Fibroblast of lung (primary cell): ENCODE measurements at regions not wholly inside any gene's neighbourhood (a gene's known extent, or its start where the extent isn't known, plus 50 kb on each side); places are given as distances from the start of the nearest gene placed in this dataset.

Source experiments
- DNase-seq, 2 donors: peaks; one replicate each; pipeline versions ENCODE4 v3.0.0 to v3.0.0-alpha.2; 2010; ENCODE audit warnings: low read depth in 2 of 2
- H2AFZ ChIP-seq: 2 replicates; pipeline ENCODE4 v1.5.1; 2012; ENCODE audit warnings: low read length, control low read depth, inconsistent platforms
- H3K27ac ChIP-seq: 2 replicates; pipeline ENCODE4 v1.5.1; 2011; ENCODE audit warnings: low read length, control low read depth; ENCODE audit not compliant: insufficient read depth
- H3K27me3 ChIP-seq: 2 replicates; pipeline ENCODE4 v1.5.1; 2011; ENCODE audit warnings: mild to moderate bottlenecking, low read length; ENCODE audit not compliant: control insufficient read depth, insufficient read depth
- H3K36me3 ChIP-seq: 2 replicates; pipeline ENCODE4 v1.5.1; 2011; ENCODE audit warnings: low read length; ENCODE audit not compliant: control insufficient read depth, insufficient read depth
- H3K4me1 ChIP-seq: 2 replicates; pipeline ENCODE4 v1.5.1; 2011; ENCODE audit warnings: low read length; ENCODE audit not compliant: control insufficient read depth, insufficient read depth; ENCODE audit errors: extremely low read depth
- H3K4me2 ChIP-seq: 2 replicates; pipeline ENCODE4 v1.5.1; 2011; ENCODE audit warnings: low read length, control low read depth; ENCODE audit not compliant: insufficient read depth; ENCODE audit errors: extremely low read depth
- H3K4me3 ChIP-seq, 4 experiments: fragments of 200-600 bp in 1 of 4; sonication (generic) in 1 of 4; replicated peaks in 1 of 4; 2 replicates each; pipeline ENCODE4 v1.5.1; 2011 to 2016; ENCODE audit warnings: low read length in 4 of 4, low read depth in 3 of 4, mild to moderate bottlenecking in 3 of 4, control low read depth in 2 of 4, inconsistent platforms in 1 of 4, mixed read lengths in 1 of 4; ENCODE audit not compliant: insufficient read depth in 1 of 4; ENCODE audit errors: control extremely low read depth in 1 of 4
- H3K79me2 ChIP-seq: 2 replicates; pipeline ENCODE4 v1.5.1; 2012; ENCODE audit warnings: mild to moderate bottlenecking, low read length, inconsistent platforms; ENCODE audit not compliant: control insufficient read depth, insufficient read depth
- H3K9ac ChIP-seq: 2 replicates; pipeline ENCODE4 v1.5.1; 2011; ENCODE audit warnings: mild to moderate bottlenecking, low read length, control low read depth; ENCODE audit not compliant: insufficient read depth
- H3K9me3 ChIP-seq: 2 replicates; pipeline ENCODE4 v1.5.1; 2012; ENCODE audit warnings: low read depth, low read length; ENCODE audit not compliant: control insufficient read depth, insufficient read depth
- H4K20me1 ChIP-seq: 2 replicates; pipeline ENCODE4 v1.5.1; 2011; ENCODE audit warnings: low read length; ENCODE audit not compliant: control insufficient read depth, insufficient read depth; ENCODE audit errors: extremely low read depth
- CTCF ChIP-seq, 2 donors: IDR thresholded peaks in 1 of 2; conservative IDR thresholded peaks in 1 of 2; 1 replicate in 1 of 2; 2 replicates in 1 of 2; pipeline ENCODE4 v1.5.1; 2011 to 2012; ENCODE audit warnings: low read length in 2 of 2, control low read depth in 1 of 2, inconsistent platforms in 1 of 2, low read depth in 1 of 2, mild to moderate bottlenecking in 1 of 2
- EZH2 ChIP-seq: IDR thresholded peaks from 2 replicates; pipeline ENCODE4 v1.5.1; 2012; ENCODE audit warnings: low read length, control low read depth, mild to moderate bottlenecking; ENCODE audit errors: missing control alignments

DNA sequence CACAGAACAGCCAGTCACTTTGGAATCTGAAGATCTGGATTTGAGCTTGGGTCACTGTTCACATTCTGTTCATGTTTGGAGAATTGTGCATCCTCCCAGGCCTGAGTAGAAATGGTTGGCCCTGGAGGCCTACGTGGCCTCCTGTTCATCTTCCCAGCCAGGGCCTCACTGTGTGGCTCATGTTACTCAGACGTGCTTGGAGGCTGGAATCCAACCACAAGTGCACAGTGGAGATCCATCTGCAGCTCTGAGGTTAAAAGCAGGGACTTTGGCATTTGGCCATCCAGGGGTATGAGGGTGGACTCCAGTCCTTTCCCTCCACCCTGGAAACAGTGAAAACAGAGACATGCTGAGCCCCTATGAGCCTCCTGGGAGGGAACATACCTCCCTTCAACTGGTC is 709.0 kb upstream of the IGFBP3 start:
- Histone ChIP-seq H3K9ac (no peak overlapping the region), H3K4me3 (no peak overlapping the region), H4K20me1 (no peaks in the 10 kb centered on the region), H3K27ac (no peak overlapping the region), H3K9me3 (no peaks in the 10 kb centered on the region), H3K79me2 (no peaks in the 10 kb centered on the region), H2AFZ (no peak overlapping the region), H3K36me3 (no peaks in the 10 kb centered on the region), H3K27me3 (no peaks in the 10 kb centered on the region), H3K4me1 (no peaks in the 10 kb centered on the region), H3K4me2 (no peak overlapping the region)
- DNase-seq, result peak; percentile 59 to 76
- no peak for TF ChIP-seq EZH2
- TF ChIP-seq CTCF (conservative IDR thresholded peaks at IDR 0.05 in 1 of 2, IDR thresholded peaks at IDR 0.05 in 1 of 2; ENCODE audit: low read depth in 1 of 2, low read length in 2 of 2), result no peak

DNA sequence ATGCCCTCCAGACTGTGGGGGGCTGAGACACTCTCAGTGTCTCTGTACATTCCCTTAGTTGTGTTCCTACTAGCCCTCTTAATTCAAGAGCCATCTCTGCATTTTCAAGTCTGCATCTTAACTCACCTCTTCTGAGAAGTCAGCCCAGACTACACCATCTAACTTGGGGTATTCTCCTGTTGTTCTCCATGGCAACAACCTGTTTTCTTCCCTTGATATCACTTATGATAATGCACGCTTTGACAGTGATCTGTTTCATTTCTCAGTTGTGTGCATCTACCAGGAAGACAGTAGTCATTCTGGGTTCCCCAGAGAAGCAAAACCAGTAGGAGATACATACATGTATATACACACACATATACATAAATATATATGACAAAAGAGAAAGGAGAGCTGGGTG is 707.3 kb upstream of the IGFBP3 start:
- no peaks in the 10 kb centered on the region for H3K79me2 ChIP-seq
- H4K20me1 ChIP-seq, result no peaks in the 10 kb centered on the region

DNA sequence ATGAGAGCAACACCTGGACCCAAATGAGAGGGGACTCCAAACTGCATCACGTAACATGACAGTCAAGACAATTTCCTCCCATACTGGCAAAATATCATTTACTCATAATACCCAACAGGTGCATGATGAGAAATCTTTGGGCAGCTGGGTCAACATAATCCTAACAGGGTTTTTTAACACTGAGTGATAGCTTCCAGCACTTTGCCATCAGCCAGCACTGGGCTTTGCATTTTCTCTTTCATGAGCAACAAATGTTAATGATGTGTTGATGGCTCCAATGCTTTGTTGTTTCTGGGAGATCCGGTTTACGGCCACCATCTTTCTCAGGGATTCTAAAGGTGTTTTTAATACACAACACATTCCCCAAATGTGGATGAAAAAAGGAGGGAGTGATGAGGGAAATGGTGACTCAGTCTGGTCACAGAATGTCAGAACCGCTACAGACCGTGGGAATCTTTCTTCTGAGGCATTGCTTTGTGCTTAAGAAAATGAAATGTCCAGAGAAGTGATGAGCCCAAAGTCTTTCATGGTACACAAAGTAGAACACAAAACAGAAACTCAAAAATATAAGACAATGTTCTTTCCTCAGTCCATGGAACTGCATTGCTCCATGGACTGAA is 705.7 kb upstream of the IGFBP3 start:
- Histone ChIP-seq H4K20me1 (no peaks in the 10 kb centered on the region), H3K4me1 (no peaks in the 10 kb centered on the region), H3K27ac (no peak overlapping the region), H3K9me3 (no peaks in the 10 kb centered on the region), H3K36me3 (no peaks in the 10 kb centered on the region), H3K9ac (no peak overlapping the region), H3K27me3 (no peaks in the 10 kb centered on the region), H2AFZ (no peak overlapping the region), H3K4me3 (no peak overlapping the region), H3K79me2 (no peaks in the 10 kb centered on the region), H3K4me2 (no peak overlapping the region)
- TF ChIP-seq EZH2 (no peak), CTCF (conservative IDR thresholded peaks at IDR 0.05 in 1 of 2, IDR thresholded peaks at IDR 0.05 in 1 of 2; ENCODE audit: low read depth in 1 of 2, low read length in 2 of 2) (no peak)
- DNase-seq, result peak; percentile 32 to 35

More for the DNA sequence above, 707.3 kb upstream of the IGFBP3 start:
- Histone ChIP-seq H3K4me2 (no peak overlapping the region), H3K27me3 (no peaks in the 10 kb centered on the region), H3K27ac (no peak overlapping the region), H3K36me3 (no peaks in the 10 kb centered on the region), H3K4me1 (no peaks in the 10 kb centered on the region), H3K9me3 (no peaks in the 10 kb centered on the region), H2AFZ (no peak overlapping the region), H3K4me3 (no peak overlapping the region), H3K9ac (no peak overlapping the region)
- DNase-seq, result no peak
- TF ChIP-seq EZH2, result no peak
- no peak for TF ChIP-seq CTCF (conservative IDR thresholded peaks at IDR 0.05 in 1 of 2, IDR thresholded peaks at IDR 0.05 in 1 of 2; ENCODE audit: low read depth in 1 of 2, low read length in 2 of 2)
